ENCODE measurements at regions not wholly inside any gene's neighbourhood (a gene's known extent, or its start where the extent isn't known, plus 50 kb on each side); places are given as distances from the start of the nearest gene placed in this dataset.

GRCh38 chr2:240324312-240325015 is 111.0 kb upstream of the GPC1 start:
- DNase-seq: no peak

GRCh38 chr2:240325016-240326007 is 110.2 kb upstream of the GPC1 start:
- no peak for DNase-seq

- no peak for DNase-seq
These were observed 109.2 kb upstream of the GPC1 start for GRCh38 chr2:240326246-240326645.

- no peak for DNase-seq
These were observed 108.6 kb upstream of the GPC1 start for GRCh38 chr2:240326886-240327285.

- DNase-seq: no peak
These were observed 107.9 kb upstream of the GPC1 start for GRCh38 chr2:240327566-240327965.

- no peak for DNase-seq
These were observed 106.9 kb upstream of the GPC1 start for GRCh38 chr2:240328526-240328925.

- DNase-seq: no peak
These were observed 106.3 kb upstream of the GPC1 start for GRCh38 chr2:240329116-240329665.

- DNase-seq: no peak
These were observed 105.7 kb upstream of the GPC1 start for GRCh38 chr2:240329778-240330177.

- no peak for DNase-seq
These were observed 101.5 kb upstream of the GPC1 start for GRCh38 chr2:240333985-240334384.

- DNase-seq: no peak
These were observed 100.4 kb upstream of the GPC1 start for GRCh38 chr2:240335061-240335460.

GRCh38 chr2:240336820-240337427 is 98.5 kb upstream of the GPC1 start:
- DNase-seq: no peak

- DNase-seq: no peak
These were observed 97.2 kb upstream of the GPC1 start for GRCh38 chr2:240338274-240338673.

GRCh38 chr2:240339411-240340360 is 95.8 kb upstream of the GPC1 start:
- no peak for DNase-seq

GRCh38 chr2:240340361-240340761 is 95.1 kb upstream of the GPC1 start:
- DNase-seq: no peak

- DNase-seq: no peak
These were observed 94.4 kb upstream of the GPC1 start for GRCh38 chr2:240341064-240341463.

GRCh38 chr2:240343548-240343947 is 91.9 kb upstream of the GPC1 start:
- no peak for DNase-seq

GRCh38 chr2:240344904-240345303 is 90.6 kb upstream of the GPC1 start:
- no peak for DNase-seq

GRCh38 chr2:240346015-240346752 is 89.3 kb upstream of the GPC1 start:
- DNase-seq: no peak

- no peak for DNase-seq
These were observed 88.6 kb upstream of the GPC1 start for GRCh38 chr2:240346753-240347372.

GRCh38 chr2:240347373-240347940 is 88.0 kb upstream of the GPC1 start:
- no peak for DNase-seq
